ENCODE measurements at regions not wholly inside any gene's neighbourhood (a gene's known extent, or its start where the extent isn't known, plus 50 kb on each side); places are given as distances from the start of the nearest gene placed in this dataset.

GRCh38 chr14:83257466-83258439, 1724.1 kb upstream of the SEL1L start:
- peak; percentile 7 to 37 (median 31) for DNase-seq

- peak; percentile 44 to 60 (median 50) for DNase-seq
Measured at GRCh38 chr14:83260751-83261150, 1727.1 kb upstream of the SEL1L start.

GRCh38 chr14:83269583-83269982, 1735.9 kb upstream of the SEL1L start:
- no peak for DNase-seq

- no peak for DNase-seq
Measured at GRCh38 chr14:83271663-83272062, 1738.0 kb upstream of the SEL1L start.

GRCh38 chr14:83280719-83281118, 1747.1 kb upstream of the SEL1L start:
- no peak for DNase-seq

- no peak for DNase-seq
Measured at GRCh38 chr14:83282706-83283105, 1749.1 kb upstream of the SEL1L start.

- no peak for DNase-seq
Measured at GRCh38 chr14:83287300-83287699, 1753.6 kb upstream of the SEL1L start.

- DNase-seq: peak in 2 of 3 donors; percentile 6 to 22
Measured at GRCh38 chr14:83289390-83289789, 1755.7 kb upstream of the SEL1L start.

GRCh38 chr14:83289896-83290295, 1756.2 kb upstream of the SEL1L start:
- no peak for DNase-seq

- no peak for DNase-seq
Measured at GRCh38 chr14:83290447-83290846, 1756.8 kb upstream of the SEL1L start.

GRCh38 chr14:83291714-83292113, 1758.1 kb upstream of the SEL1L start:
- DNase-seq: peak in 1 of 3 donors; percentile 20

GRCh38 chr14:83294941-83295340, 1761.3 kb upstream of the SEL1L start:
- no peak for DNase-seq

- no peak for DNase-seq
Measured at GRCh38 chr14:83297361-83297760, 1763.7 kb upstream of the SEL1L start.

GRCh38 chr14:83298016-83298415, 1764.4 kb upstream of the SEL1L start:
- peak; percentile 6 to 24 (median 11) for DNase-seq

- peak; percentile 28 to 54 (median 54) for DNase-seq
Measured at GRCh38 chr14:83300476-83301064, 1766.9 kb upstream of the SEL1L start.

GRCh38 chr14:83301791-83302190, 1768.1 kb upstream of the SEL1L start:
- no peak for DNase-seq

- DNase-seq: no peak
Measured at GRCh38 chr14:83309211-83309610, 1775.6 kb upstream of the SEL1L start.

- DNase-seq: no peak
Measured at GRCh38 chr14:83309833-83310232, 1776.2 kb upstream of the SEL1L start.

- no peak for DNase-seq
Measured at GRCh38 chr14:83312511-83312910, 1778.9 kb upstream of the SEL1L start.

GRCh38 chr14:83314764-83315163, 1781.1 kb upstream of the SEL1L start:
- DNase-seq: no peak

GRCh38 chr14:83316356-83316755, 1782.7 kb upstream of the SEL1L start:
- no peak for DNase-seq

GRCh38 chr14:83320837-83321236, 1787.2 kb upstream of the SEL1L start:
- DNase-seq: no peak

GRCh38 chr14:83331513-83331912, 1797.9 kb upstream of the SEL1L start:
- DNase-seq: no peak

- DNase-seq: no peak
Measured at GRCh38 chr14:83342590-83342989, 1808.9 kb upstream of the SEL1L start.

All from suppressor macrophage treated with lipopolysaccharide for 1 hour (primary cell).